Activated naive CD8-positive, alpha-beta T cell (primary cell): ENCODE measurements at regions not wholly inside any gene's neighbourhood (a gene's known extent, or its start where the extent isn't known, plus 50 kb on each side); places are given as distances from the start of the nearest gene placed in this dataset.

Experiments
- H3K27ac Mint-ChIP-seq: one replicate; pipeline ENCODE4 v1.8.0; 2021; ENCODE audit warnings: mixed read lengths
- H3K27me3 Mint-ChIP-seq: one replicate; pipeline ENCODE4 v1.8.0; 2021; ENCODE audit warnings: mixed read lengths
- H3K36me3 Mint-ChIP-seq: one replicate; pipeline ENCODE4 v1.8.0; 2021; ENCODE audit warnings: mixed read lengths
- H3K4me1 Mint-ChIP-seq: one replicate; pipeline ENCODE4 v1.8.0; 2021; ENCODE audit warnings: low read depth, mixed read lengths
- H3K4me3 Mint-ChIP-seq: one replicate; pipeline ENCODE4 v1.8.0; 2021; ENCODE audit warnings: mild to moderate bottlenecking, mixed read lengths
- H3K9me3 Mint-ChIP-seq: one replicate; pipeline ENCODE4 v1.8.0; 2021; ENCODE audit warnings: low read depth, mixed read lengths

DNA sequence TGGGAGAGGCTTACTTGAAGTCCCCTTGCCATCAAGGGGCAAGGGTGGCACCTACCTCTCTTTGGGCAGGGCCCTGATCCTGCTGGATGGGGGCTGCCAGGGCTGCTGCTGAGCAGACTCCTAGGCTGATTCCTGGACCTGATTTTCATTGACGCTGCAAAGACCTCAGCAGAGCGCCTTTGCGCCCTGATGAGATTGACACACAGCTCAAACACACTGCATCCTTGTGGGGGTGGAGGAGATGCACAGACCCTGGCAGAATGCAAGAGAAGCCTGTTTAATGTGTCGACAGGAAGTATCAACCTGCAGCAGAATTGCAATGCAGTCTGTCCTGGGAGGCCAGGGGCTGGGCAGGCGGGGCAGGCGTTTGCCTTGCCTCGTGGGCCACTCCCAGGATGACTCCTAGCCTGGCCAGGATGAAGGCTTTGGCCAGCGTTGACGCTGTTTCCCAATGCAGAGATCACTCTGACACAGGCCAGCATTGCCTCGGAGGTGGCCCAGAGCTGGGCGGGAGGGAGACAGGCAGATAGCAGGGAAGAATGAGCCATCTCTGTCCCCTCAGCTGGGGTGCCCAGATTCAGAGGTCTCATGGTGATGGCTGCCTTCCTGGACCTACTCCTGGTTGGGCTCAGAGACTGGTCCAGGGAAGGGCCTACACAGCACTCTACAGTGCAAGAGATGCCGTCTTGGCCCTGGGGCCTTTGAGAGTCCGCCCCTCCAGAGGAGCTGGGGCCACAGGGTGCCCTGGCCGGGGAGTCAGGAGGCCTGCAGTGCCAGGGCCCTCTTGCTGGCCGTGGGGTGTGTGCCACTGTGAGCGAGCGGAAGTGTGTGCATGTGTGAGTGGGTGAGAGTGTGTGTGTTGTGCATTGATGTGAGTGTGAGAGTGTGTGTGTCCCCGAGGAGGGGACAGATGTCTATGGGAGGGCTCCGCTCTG lies 108.3 kb downstream of the KIF26A start:
- Mint-ChIP-seq H3K9me3 (no peaks in the 10 kb centered on the region), H3K36me3 (no peaks in the 10 kb centered on the region), H3K4me3 (no peak overlapping the region), H3K27ac (no peak overlapping the region), H3K27me3 (peaks cover 1% of the 10 kb centered on the region), H3K4me1 (no peaks in the 10 kb centered on the region)

DNA sequence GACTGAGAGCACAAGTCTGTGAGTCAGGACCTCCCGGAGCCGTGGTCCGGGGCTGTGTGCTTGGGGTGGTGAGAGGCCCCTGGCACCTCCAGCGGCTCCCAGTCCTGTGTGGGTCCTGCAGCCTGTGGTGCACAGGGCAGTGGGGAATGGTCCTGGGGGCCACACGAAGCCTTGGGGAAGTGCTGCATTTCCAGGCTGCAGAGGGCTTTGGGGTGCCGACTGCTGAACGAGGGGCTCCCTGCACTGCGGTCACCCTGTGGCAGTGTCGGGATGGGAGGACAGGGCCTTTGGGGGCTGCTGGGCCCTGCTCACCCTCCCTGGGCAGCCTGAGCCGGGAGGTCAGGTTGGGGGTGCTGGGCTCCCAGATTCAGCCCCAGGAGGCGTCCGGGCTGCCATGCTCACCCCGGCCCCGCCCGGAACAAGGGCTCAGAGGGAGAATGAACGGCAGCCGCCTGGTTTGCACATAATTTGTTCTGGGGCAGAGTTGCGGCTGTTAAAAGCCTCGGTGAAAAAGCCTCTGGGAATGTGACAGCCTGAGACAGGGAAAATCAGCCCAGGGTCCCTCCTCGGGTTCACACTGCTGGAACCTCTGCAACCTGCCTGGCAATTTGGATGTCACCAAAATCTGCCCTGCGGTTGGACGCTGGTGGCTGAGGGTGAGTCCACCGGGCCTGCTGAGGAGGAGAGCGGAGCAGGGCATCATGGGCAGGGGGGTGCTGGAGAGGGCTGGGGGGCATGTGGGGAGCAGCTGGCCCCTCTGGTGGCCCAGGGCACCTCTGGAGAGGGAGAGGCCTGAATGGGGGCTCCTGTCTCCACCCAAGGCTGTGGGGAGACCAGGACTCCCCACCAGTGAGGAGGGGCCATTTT lies 109.2 kb downstream of the KIF26A start:
- no peak overlapping the region for H3K27ac Mint-ChIP-seq
- no peak overlapping the region for H3K4me3 Mint-ChIP-seq

DNA sequence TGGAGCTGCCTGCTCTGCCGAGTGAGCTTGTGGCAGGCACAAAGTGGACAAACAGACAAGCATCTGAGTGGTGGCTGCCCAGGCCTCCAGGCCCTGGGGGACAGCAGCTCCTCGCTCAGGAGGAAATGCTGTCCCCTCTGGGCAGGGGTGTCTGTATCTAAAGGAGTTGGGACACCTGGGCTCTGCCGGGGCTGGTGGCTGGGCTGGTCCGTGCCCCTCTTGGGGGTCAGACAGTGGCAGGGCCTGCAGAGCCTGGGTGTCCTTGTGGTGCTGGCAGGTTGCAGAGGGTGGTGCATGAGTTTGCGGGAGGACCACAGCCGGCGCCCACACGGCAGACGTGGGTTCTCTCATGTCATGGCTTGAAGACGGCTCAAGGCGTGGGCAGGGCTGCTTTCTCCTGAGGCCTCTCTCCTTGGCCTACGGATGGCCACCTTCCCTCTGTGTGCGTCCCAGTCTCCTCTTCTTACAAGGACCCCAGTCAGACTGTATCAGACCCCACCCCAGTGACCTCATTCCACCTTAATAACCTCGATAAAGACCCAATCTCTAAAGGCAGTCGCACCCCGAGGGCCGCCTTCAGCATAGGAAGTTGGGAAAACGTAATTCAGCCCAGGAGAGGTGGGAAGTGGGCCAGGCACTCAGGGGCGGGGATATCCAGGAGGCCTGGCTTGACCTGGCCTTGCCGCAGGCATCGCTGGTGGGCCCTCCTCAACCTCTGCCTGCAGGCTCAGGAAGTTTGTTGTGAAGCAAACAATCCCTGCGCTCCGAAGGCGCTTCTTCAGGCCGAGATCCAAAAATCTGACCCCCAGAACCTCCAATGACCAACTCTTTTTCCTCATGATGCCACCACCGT lies 110.0 kb downstream of the KIF26A start:
- H3K4me1 Mint-ChIP-seq, result no peaks in the 10 kb centered on the region

More for the DNA sequence above, 109.2 kb downstream of the KIF26A start:
- no peaks in the 10 kb centered on the region for H3K36me3 Mint-ChIP-seq
- no peaks in the 10 kb centered on the region for H3K9me3 Mint-ChIP-seq
- H3K27me3 Mint-ChIP-seq, result no peaks in the 10 kb centered on the region
- no peaks in the 10 kb centered on the region for H3K4me1 Mint-ChIP-seq

DNA sequence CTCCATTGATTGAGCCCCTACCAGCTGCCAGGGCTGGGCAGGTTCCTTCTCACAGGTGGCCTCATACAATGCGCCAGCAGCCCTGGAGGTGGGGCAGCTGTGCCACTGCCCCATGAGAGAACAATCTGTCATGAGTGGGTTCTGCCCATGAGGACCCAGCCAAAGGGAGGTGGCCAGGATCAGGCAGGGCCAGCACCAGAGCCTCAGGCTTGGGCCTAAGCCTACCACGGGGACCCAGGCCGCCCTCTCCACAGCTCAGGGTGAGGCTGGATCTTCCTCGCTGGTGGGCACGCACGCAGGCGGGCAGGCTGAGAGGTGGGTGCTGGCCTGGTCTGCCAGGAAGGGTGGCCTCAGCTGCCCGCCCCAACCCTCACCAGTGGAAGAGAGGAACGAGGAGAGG lies 110.7 kb downstream of the KIF26A start:
- Mint-ChIP-seq H3K27ac (no peak overlapping the region), H3K4me3 (no peak overlapping the region), H3K36me3 (no peaks in the 10 kb centered on the region), H3K4me1 (no peaks in the 10 kb centered on the region), H3K9me3 (no peaks in the 10 kb centered on the region), H3K27me3 (no peaks in the 10 kb centered on the region)

More for the DNA sequence above, 110.0 kb downstream of the KIF26A start:
- Mint-ChIP-seq H3K36me3 (no peaks in the 10 kb centered on the region), H3K9me3 (no peaks in the 10 kb centered on the region), H3K27me3 (no peaks in the 10 kb centered on the region), H3K4me3 (no peak overlapping the region), H3K27ac (no peak overlapping the region)

DNA sequence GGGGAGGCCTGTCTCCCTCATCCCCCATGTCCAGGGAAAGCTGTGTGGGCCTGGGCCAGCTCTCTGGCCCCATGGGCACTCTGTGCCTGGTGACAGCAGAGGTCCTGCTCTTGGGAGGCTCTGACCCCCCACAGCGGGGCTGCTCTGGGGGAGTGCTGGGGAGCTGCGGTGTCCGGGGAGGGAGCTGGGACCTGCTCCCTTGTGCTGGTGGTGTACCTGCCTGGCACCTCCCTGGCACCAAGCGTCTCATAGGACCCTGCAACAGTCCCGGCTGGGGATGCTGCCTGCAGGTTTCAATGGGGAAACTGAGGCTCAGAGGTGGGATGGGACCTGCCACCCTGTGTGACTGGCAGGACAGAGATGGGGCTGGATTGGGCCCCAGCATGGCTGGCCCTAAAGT lies 111.3 kb downstream of the KIF26A start:
- Mint-ChIP-seq H3K27me3 (peaks cover 2% of the 10 kb centered on the region), H3K4me1 (no peaks in the 10 kb centered on the region), H3K4me3 (no peak overlapping the region), H3K27ac (no peak overlapping the region), H3K36me3 (no peaks in the 10 kb centered on the region), H3K9me3 (no peaks in the 10 kb centered on the region)

DNA sequence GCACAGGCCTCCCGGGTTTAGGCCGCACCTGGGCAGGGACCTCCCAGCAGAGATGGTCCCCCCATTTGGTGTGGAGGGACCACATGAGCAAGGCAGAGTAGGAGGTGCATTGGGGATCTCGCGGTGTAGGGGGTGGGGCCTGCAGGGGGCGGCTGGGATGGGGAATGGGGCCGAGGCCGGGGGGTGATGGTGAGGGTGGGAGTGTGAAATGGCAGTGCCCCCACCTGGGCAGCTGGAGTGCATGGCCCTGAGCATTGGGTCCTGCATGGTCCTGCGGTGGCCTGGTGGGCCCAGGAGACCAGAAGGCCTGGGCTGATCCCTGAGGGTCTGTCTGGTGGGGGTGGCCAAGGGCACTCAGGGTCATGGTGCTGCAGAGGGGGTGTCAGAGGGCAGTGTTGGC lies 111.8 kb downstream of the KIF26A start:
- Mint-ChIP-seq H3K4me3 (no peak overlapping the region), H3K36me3 (no peaks in the 10 kb centered on the region), H3K27ac (no peak overlapping the region), H3K27me3 (peaks cover 2% of the 10 kb centered on the region), H3K4me1 (no peaks in the 10 kb centered on the region), H3K9me3 (no peaks in the 10 kb centered on the region)

DNA sequence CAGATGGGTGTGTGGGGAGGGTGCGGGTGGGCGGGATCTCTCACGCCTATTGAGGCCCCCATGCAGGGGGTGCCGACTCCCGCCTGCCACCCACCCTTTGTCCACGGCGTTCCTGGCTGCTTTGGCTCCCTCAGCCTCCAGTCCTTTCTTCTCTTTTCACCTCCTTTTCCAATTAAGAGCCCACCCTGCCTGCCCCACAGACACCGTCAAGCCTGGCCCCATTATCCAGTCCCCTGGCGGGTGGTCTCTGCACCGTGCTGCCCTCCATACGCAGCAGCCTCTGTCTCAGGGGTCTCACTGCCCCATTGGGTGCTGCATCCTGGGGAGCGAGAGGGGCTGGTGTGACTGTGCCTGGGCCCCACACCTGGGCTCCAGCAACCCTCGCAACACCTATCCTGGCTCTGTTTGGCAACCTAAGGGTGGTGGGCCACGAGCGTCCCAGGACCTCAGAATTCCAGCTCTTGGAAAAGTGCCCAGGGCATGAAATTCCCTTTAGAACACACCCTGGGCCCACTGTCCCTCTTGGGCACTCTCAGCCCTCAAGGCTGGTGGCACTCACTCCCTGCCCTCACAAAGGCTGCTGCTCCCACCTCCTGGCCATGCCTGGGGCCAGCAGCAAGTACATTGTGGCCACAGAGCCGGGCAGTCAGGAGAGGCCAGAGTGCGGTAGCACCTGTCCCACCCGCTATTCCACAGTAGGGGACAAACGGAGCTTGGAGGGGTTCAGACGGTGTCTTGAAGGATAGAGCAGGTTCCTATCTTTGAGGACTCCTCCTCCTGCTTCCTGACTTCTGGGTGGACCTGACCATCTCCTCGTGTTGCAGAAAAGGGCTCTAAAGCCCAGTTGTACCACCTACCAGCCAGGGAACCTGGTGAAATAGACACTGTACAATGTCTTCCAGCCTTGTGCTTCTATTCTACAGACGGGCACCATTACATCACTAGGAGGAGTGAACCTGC lies 114.1 kb downstream of the KIF26A start:
- Mint-ChIP-seq H3K4me1 (no peaks in the 10 kb centered on the region), H3K9me3 (no peaks in the 10 kb centered on the region), H3K4me3 (no peak overlapping the region), H3K27ac (no peak overlapping the region), H3K36me3 (no peaks in the 10 kb centered on the region), H3K27me3 (peaks cover 14% of the 10 kb centered on the region)

DNA sequence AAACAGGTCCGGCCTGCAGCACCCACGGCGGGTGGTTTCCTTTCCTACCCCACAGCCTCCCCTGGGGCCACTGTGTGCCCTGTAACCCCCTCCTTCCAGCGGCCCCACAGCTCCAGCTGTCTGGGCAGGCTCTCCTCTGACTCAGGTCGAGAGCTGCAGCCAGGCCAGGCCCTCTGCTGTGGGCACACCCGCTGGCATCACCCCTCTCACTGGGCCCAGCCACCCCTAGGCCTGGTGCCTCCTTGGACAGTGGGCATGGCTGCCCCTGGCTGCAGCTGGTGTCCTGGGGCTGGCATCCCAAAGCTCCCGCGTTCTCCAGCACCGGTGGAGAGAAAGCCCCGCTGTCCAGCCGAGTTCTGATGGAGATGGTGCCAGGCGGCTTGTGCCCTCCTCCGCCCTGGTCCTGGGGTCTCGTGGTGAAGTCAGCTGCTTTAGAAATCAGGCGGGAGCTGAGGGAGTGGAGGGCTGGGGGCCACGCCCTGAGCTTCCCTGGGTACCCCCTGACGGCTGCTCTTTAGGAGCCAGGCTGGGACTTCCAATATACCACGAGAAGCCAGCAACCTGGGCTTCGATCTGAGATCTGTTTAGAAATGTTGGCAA lies 114.9 kb downstream of the KIF26A start:
- H3K9me3 Mint-ChIP-seq, result no peaks in the 10 kb centered on the region

DNA sequence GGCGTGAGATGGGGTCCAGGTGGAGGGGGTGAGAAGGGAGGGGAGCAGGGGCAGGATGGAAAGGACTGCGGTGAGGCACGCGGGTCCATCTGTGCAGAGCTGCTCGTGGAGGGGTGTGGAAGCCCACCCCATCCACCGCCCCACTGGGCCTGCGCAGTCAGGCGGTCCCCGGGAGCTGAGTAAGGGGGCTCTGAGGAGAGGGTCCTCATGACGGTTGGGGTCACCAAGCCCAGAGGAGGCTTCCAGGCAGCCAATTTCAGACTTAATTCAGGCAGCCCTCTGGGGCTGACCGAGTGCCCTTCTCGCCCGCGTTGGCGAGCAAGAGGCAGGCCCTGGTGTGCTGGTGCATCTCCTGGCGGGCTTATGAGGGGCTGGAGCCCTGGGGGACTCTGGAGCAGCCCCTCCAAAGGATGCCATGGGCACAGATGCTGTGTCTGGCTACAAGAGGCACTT lies 115.5 kb downstream of the KIF26A start:
- Mint-ChIP-seq H3K36me3 (no peaks in the 10 kb centered on the region), H3K27me3 (peaks cover 18% of the 10 kb centered on the region), H3K4me1 (no peaks in the 10 kb centered on the region), H3K27ac (no peak overlapping the region), H3K9me3 (peaks cover under 1% of the 10 kb centered on the region), H3K4me3 (no peak overlapping the region)

More for the DNA sequence above, 114.9 kb downstream of the KIF26A start:
- Mint-ChIP-seq H3K36me3 (no peaks in the 10 kb centered on the region), H3K27me3 (peaks cover 18% of the 10 kb centered on the region), H3K4me1 (no peaks in the 10 kb centered on the region), H3K27ac (no peak overlapping the region), H3K4me3 (no peak overlapping the region)

DNA sequence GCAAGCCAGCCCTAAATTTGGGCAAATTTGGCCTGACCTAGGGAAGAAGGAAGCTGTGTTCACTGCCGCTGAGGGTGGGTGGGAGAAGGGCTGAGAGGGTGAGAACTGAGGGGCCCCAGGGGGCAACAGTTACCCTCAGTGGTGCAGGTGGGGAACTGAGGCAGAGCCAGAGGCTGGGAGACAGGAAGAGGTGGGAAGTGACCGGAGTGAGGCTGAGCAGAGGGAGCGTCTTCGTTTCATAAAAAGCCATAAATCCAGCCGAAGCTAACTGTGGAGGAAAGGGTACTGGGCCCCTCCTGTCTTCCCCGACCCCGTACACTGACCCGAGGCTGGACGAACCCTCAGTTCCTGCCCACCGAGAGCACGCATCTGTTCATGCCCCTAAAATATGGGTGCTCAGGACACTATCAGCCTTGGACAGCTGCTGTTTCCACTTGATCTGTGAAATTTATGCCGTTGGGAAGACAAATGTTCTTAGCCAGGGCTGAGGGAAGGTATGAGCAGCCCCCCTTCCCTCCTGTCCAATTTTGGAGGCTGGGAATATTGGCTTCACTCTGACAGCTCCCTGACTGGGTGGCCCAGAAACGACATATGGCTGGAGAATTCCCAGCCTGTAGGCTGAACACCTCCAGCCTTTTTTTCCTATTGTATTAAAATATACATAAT lies 116.5 kb downstream of the KIF26A start:
- Mint-ChIP-seq H3K27ac (no peak overlapping the region), H3K27me3 (peaks cover 18% of the 10 kb centered on the region), H3K36me3 (no peaks in the 10 kb centered on the region), H3K9me3 (peaks cover 4% of the 10 kb centered on the region), H3K4me1 (no peaks in the 10 kb centered on the region), H3K4me3 (no peak overlapping the region)

DNA sequence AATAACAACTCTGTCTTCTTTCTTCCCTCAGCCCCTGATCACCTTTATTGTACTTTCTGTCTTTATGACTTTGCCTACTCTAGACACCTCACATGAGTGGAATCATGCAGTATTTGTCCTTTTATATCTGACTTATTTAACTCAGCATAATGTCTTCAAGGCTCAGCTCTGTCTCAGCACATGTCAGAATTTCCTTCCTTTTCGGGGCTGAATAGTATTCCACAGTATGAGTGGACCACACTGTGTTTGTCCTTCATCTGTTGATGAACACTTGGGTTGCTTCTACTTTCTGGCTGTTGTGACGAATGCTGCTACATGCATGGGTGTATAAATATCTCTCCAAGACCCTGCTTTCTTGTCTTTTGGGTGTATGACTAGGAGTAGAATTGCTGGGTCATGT lies 117.6 kb downstream of the KIF26A start:
- Mint-ChIP-seq H3K4me3 (no peak overlapping the region), H3K9me3 (peaks cover 8% of the 10 kb centered on the region), H3K4me1 (no peaks in the 10 kb centered on the region), H3K27me3 (peaks cover 18% of the 10 kb centered on the region), H3K36me3 (no peaks in the 10 kb centered on the region), H3K27ac (no peak overlapping the region)

DNA sequence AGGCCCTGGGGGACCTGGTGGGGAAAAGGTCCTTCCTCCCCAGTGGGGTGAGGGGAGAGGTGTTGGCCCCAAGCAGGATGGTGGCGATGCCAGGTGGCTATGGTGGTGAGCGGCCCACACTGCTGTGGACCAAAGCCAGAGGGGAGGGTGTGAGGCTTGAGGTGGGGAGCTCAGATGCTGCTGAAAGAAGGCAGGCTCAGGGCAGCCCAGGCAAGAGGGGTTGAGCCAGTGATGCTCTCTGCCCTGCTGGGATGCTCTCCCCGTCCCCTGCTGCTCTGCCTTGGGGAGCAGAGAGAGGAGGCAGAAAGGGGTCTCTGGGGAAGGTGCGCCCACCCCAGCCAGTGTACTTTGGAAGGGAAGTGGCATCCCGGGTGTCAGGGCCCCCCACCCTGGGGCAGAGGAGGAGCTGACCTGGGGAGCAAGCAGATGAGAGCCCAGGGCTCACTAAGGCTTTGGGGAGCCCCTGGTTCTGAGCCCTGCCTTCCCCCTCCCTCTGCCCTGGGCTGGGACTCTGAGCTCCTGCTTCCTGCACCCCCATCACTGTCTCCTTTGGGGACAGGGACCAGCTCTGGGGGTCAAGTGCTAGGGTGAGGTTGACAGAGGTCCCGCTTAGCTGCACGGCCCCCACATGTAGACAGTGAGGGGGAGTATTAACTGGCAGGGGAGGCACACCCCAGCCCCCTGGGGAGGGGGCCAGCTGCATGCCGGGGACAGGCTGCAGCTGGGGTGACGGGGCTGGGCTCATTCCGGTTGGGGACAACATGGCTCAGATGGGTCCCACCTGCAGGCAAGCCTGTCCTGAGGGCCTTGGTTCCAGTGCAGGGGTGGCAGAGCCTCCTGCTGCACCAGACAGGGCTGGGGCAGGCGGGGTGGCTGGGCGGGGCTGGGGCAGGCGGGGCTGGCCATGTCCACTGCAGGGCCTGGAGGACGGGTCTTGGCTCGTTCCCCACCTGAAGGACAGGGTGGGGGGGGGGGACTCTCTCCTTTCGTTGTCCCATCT lies 124.4 kb downstream of the KIF26A start:
- Mint-ChIP-seq H3K27ac (no peak overlapping the region), H3K27me3 (peaks cover 3% of the 10 kb centered on the region), H3K4me3 (no peak overlapping the region), H3K4me1 (no peaks in the 10 kb centered on the region), H3K9me3 (peaks cover 16% of the 10 kb centered on the region), H3K36me3 (no peaks in the 10 kb centered on the region)
